HT1080 (cell line): ENCODE measurements at regions not wholly inside any gene's neighbourhood (a gene's known extent, or its start where the extent isn't known, plus 50 kb on each side); places are given as distances from the start of the nearest gene placed in this dataset.

Source experiments
- DNase-seq: peaks from one replicate; pipeline ENCODE4 v3.0.0-alpha.2; 2015; ENCODE audit warnings: low read depth

DNA sequence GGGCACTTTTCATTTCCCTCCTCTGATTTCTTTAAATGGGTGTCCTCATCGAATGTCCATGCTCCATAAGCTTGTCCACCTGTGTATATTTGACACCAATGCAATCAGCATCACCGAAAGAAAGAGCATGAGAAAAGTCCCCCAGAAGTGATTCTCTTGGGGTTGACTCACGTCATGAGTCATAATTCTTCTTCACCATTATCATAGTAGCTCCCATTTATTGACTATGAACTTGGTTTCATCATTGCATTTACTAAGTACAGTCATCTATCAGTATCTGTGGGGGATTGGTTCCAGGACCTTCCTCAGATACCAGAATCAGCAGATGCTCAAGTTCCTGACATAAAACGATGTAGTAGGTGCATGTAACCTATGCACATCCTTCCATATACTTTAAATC is 372.5 kb upstream of the CFAP20DC start:
- peak; percentile 83 for DNase-seq

DNA sequence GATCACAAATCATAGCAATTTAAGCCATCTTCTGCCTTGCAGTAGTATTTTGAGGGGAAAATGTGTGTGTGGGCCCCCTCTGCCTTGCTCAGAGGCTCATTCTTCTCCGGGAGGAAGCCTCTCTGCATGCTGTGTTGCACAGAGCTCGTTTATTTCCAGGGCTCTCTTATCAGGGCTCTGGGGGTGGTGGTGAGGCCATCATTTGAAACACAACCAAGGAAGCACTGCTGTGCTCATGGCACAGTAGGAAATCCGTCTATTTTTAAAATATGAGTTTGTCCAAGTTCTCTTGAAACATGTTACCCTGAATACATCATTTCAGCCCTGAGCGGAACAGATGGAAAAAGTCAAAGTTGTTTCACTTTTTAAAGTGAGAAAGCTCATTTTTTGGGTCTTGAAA is 369.0 kb upstream of the CFAP20DC start:
- no peak for DNase-seq

DNA sequence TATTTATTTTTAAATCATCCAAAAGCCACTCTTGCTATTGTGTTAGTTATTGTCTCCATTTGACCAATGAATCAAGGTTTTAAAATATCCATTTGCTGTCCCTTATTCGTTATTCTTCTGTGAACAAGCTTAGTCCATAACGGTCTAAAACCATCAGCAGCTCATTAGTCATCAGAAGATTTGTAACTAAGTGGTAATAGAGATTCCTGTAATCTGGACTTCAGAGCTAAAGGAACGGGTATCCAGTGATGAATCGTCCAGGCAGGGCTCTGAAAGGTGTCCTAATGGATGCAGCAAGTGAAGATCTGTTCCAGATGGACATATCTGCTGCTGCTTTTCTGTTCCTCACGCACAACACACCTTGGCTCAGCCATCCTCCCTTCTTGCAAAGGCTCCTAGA is 362.7 kb upstream of the CFAP20DC start:
- no peak for DNase-seq

DNA sequence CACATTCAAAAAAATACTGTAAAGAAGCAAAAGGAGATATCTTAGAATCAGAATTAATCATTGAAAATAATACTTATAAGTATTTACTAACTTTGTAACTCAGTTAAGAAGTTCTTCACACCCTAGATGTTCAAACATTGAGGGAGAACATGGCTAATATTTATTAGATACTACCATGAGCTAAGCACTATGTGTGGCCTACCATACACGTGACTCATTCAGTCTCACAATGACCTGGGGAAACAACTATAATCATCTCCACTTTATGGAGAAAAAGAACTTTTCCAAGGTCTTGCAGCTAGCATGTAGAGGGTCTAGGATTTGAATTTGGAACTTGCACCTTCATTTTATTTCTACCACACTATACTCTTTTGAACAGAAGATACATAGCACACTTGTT is 361.9 kb upstream of the CFAP20DC start:
- DNase-seq = no peak

DNA sequence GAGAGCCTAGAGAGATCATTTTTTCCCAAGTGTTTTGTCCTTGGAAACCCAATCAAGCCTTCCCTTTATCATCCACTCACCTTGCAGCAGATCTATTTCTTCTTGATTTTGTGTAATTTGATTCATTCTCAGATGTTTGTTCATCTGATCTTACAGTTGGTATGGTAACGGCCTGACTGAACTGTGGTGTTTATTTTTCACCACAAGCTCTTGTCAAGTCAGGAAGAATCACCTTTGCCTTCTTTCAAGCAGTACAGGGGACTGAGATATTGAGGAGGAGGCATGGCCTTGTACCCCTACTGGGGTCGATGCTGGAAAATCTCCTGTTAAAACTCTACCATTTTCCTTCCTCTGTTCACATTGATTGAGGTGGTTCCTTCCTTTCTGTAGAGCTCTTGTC is 361.4 kb upstream of the CFAP20DC start:
- no peak for DNase-seq

DNA sequence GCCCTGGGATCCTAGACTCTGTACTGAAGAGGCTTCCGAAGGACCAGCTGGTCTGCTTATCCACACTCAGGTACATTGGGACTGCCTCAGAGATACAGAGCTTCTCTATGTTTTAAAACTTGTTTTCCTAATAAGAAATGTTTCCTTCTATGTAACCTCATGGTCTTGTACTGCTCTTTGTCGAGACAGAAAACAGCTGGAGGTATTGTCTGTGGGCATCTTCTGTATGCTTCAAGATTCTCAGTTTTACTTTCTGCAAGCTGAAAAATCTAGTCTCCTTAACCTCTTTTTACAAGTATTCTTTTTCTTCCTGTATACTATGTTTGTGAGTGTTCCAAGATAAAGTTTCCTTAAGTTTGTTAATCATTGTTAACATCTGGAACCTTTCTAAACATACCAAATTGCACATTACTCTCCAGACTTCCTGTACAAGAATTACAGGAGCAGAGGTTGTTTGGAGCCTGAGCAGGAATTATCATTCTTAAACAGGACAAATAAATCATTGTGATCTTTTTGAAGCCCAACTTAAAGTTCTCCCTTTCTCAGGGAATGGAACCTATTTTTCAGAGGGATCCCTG is 358.3 kb upstream of the CFAP20DC start:
- DNase-seq = no peak

DNA sequence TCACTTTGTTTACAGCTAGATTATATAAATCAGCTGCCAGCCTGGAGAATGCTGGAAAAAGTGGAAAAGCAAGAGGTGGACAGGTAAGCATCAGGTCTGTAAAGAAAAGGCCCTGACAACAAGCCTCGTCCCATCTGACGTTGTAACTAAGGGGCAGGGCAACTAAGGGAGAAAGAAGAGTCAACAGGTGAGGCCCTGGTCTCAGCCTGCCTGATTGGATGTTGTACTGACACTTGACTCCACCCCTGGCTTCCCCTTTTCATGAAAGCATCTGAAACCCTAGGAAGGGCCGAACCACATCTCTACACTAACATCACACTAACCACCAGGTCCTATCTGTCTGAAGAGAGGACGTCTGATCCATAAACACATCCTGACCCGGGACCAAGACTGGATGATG is 357.6 kb upstream of the CFAP20DC start:
- no peak for DNase-seq

DNA sequence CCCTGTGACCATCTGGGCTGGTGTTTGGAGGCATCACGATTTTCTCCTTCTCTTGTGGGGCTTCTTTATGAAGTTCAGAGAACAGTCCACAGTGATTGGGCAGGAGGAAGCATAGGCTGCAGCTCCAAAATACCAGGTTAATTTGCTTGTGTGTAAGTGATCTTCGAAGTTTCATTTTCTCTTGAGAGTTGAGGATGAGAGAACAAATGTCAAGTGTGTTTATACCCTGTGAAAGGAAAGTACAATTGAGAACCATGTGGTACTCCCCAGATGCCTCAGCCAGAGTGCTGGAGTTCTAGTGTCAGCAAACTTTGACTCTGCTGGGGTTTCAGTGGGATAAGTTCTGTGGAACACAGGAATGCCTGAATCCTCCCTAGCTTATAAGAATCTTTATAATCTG is 357.1 kb upstream of the CFAP20DC start:
- no peak for DNase-seq

DNA sequence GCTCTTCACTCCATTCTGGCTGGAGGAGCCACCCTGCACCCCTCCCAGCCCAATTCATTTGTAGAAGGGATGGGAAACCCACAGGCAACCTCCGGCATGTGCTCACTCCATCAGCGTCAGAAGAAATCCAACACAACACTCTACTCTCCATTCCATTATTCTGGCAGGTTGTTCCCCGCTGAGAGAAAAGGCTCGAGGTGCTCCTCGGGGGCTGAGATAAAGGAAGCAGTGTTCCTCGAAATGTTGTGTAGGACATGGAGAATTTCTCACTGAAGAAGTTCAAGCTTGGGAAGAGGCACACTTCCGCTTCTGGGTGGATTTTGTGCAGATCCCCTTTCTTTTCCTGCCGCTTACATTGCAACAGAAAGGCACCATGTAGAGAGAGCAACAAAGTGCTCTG is 355.0 kb upstream of the CFAP20DC start:
- no peak for DNase-seq

DNA sequence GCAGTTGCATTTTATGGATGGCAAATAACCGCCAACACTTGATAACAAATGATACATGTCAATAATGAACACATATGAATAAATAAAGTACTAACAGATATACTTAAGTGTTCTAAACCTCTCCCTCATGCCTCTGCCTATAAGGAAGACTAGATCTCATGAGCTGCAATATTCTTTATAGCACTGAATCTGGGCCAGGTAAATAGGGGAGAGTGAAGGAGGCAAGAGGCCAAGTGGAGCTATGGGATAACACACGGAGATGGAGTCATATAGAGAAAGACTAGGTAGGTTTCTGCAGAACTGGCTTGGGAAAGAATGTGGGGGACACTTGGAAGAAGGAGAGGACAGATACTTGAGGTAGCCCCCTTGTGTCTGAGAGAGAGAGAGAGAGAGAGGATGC is 354.2 kb upstream of the CFAP20DC start:
- DNase-seq = no peak

DNA sequence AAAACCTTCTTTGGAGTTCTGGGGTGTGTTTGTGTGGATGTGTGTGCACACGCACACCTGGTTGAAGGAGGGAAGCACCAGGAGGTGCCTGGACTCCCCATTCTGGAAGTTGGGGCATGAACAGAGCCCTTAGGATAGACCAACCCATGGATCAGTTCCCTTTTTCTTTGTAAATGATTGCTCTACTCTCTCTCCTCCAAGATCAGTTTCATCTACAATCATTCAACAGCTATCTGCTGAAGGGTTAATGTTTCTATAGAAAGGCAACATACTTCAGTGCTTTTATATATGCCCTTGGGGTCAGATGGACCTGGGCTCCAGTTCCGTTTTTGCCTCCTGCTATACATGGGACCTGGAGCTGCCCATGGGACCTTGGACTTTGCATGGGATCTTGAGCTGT is 352.1 kb upstream of the CFAP20DC start:
- DNase-seq = no peak

DNA sequence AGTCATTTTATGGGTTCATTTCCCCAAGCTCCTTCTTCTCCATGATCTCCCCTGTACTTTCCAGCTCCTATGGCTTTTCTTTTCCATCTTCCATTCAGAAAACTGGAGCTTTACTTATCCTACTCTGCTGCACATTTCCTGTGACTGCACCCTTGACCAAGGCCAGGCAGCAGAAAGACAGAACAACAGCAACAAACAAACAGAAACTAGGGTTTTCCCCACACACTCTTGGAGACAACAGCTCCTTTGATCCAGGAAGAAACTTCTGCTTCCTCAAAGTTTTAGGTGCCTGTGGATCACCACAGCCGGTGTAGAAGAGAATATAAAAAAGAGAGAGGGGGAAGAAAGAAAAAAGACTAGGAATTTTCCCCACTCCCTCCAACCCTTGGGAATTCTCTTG is 342.3 kb upstream of the CFAP20DC start:
- no peak for DNase-seq

DNA sequence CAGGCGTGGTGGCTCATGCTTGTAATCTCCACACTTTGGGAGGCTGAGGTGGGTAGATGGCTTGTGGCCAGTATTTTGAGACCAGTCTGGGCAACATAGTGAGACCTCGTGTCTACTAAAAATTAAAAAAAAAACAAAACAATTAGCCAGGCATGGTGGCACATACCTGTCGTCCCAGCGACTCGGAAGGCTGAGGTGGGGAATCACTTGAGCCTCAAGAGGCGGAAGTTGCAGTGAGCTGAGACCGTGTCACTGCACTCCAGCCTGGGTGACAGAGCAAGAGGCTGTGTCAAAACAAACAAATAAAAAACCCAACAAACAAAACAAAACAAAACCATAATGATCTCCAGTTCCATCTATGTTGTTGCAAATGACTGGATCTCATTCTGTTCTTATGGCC is 341.3 kb upstream of the CFAP20DC start:
- DNase-seq = no peak

DNA sequence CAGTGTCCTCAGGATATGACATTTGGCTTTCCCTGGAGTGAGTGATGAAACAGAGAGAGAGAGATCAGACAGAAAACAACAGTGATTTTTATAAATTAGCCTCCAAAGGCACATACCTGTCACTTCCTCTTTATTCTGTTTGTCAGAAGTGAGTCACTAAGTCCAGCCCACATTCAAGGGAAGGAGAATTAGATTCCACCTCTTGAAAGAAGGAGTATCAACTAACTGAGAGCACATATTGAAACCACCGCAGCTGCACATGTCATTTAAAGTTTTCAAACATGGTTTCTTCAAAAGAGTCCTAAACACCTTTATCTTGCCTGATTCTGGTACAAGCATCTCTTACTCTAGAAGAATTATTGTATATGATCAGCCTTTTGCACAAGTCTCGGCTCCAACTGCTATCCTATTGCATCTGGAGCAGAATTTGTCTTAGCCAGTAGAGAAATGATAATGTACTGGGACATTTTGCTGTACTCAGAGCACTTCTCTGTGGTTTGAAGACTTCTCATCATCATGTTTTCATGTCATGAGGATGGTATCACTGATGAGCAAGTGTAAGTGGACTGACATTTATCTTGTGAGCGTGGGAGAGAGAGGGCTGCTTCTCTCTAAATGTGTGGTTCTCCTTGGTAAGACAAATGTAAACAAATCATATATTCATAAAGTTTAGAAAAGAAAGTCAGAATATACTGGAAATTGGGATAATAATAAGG is 338.9 kb upstream of the CFAP20DC start:
- peak; percentile 57 for DNase-seq

DNA sequence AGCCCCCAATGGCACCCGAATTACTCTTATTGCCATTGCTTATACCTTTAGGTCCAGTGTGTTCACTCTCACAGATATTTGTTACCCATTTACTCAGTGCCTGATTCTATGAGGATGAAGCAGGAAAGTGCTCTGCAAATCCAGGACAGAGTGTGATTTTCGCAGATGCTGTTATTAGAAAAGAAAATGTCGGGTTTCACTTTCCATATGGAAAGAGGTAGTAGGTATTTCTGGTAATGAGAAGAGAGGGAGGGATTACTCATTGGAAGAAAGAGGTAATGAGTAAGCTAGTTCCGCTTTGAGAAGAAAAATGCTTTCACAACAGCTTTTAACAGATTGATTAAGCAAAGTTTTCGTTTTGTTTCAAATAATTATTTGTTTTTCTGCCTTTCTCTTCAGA is 336.3 kb upstream of the CFAP20DC start:
- DNase-seq = no peak

DNA sequence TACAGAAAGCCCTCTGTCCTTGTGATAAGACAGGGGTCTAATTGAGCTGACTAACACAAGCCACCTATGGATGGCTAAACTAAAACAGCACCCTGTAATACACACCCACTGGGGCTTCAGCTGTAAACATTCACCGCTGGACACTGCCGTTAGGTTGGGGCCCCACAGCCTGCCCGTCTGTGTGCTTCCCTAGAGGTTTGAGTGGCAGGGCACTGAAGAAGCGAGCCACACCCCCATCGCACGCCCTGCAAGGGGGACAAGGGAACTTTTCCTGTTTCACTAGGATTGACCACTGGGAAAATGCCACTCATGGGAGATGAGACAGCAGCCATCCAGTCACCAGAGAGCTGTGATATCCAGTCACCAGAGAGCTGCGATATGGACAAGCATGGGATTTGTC is 335.7 kb upstream of the CFAP20DC start:
- no peak for DNase-seq

DNA sequence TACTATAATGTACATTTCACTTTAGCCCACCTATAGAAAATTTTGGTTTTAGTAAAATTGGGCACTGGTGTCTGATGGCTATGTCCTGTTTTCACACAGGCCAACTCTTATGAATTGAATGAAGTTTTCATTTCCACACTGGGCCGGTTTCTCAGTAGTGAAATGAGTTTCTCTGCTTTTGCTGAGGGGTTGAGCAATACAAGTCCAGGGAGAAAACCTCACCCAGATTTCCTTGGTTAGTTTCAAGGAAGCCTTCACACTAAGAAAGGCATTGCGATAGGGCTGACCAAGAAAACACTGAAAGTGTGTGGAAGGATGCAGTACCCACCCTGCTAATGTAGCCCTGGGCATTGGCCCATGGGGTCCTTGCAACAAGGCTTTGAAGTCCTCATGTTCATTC is 331.5 kb upstream of the CFAP20DC start:
- DNase-seq = no peak

DNA sequence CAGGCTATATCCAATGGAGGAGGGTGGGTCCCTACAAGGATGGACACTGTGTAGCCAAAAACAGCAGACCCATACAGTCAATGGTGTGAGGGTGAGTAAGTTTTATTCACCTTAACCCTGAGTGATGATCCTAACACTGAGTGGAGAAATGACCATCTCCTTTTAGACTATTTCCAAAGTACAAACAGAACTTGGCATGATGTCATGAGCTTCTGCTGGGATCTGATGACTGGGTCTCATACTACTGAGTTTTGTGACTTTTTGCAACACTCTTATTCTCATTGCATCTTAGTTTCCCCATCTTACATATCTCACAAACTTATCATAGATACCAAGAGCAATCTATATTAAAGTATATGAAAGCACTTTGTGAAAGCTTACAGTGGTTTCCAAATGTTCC is 330.3 kb upstream of the CFAP20DC start:
- no peak for DNase-seq

DNA sequence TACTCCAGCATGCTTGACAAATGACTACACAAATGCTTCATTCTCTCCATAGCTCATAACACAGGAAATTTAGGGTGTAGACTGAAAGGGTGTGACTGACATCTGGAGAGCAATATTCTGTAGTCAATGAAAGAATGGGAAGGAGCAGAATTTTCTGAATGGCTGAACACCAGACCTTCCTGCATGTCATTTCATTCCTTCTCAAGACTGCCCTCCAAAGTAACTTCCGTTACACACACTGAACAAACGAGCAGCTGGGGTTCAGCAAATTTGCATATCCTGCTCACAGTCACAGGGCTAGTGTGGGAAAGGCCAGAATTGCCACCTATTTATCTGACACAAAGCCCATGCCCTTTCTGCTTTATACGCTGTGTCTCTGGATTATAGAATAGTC is 325.0 kb upstream of the CFAP20DC start:
- no peak for DNase-seq

DNA sequence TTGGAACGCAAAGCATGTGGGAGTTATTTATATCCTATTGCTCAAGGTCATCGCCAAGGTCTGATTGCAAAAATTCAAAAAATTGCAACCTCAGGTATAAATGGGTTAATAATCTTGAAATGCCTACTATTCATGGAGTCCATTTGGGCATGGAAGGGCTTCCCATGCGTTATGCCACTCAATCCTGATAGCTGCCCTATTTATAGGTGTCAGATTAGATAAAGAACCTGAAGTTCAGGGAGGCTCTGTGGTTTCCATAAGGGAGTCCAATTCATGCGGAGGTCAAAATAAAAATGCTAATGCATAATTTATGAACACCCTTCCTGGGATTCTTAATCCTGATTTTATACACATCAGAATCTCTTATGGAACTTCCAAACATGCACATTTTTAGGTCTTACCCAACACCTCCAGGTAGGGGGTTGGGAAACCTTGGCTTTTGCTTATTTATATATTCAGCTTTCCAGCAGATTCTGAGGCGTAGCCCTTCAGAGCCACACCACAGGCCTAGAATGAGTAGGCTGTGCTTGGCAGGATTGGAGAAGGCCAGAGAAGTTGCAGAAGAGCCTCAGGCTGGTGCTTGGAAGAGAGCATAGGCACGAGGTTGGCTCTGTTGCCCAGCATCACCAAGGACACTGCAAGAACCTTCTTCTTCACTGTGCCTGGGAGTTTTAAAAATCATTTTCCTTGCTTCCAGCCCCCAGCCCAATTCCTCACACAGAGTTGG is 324.4 kb upstream of the CFAP20DC start:
- no peak for DNase-seq

DNA sequence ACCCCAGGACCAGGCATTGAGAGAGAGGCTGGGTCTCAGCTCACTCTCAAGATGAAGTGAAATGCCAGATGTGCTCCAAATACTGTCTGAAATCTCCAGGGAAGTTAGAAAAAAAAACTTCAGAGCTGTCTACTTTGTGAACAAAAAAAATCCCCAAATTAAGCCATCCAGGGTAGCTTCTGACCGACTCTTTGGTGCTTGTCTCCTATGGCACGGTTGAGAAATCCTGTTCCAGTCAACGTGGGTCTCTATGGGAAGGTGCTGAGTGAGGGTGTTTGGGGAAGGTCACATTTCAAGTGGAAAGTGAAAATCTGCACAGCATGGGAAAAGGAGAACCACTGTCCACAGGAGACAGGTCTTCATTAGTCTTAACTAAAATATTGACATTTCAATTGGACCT is 322.5 kb upstream of the CFAP20DC start:
- no peak for DNase-seq

DNA sequence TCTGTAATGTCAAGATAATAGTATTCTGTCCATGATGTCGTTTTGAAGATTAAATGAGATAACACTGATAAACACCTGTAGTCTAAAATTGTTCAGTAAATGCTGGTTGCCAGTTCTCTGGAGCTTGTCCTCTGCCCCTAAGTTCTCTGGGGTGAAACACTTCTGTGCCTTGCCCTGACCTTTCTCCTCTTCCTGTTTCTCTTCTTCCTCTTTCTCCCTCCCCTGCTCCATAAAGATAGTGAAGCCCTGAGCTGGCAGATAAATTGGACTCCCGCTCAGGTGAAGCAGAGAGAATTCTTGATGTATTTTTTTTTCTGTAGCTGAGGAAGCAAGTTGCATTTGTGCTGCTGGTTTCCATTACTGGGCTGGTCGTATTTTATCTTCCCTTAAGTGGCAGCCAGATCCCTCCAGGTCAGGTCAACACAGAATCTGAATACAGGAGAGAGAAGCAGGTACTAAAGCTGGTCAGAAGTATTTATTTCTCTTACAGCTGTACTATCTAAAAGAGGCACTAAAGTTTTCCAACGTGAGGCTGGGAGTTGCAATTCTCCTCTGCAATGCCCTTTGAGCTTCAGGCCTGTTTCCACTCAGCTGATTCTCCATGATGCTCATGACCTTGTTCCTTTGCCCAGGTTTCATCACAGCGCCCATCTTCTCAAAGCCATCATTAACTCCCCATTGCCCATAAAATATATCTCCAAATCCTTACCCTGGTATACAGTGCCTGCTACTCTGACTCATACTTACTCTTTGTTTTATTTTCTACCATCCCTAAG is 319.3 kb upstream of the CFAP20DC start:
- no peak for DNase-seq
